ENCODE measurements at regions not wholly inside any gene's neighbourhood (a gene's known extent, or its start where the extent isn't known, plus 50 kb on each side); places are given as distances from the start of the nearest gene placed in this dataset.

DNA sequence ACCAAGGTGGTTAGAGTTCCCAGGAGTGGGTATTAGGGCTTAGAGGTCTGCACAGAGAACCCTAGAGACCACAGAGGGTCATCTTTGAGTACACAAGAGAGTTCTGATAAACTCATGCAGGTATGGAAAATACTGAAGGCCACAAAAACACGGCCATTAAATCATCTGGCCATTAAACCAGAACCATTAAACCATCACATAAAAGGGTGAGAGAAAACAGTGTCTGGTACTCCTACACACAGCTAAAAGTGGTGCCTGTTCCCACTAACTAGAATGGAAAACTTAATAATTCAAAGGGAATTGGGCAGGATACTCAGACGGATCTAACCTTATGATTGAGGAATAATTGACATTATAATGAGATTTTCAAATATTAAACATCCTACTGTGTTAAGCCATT lies 679.4 kb downstream of the TNS3 start:
- TF ChIP-seq, protein P1, sequence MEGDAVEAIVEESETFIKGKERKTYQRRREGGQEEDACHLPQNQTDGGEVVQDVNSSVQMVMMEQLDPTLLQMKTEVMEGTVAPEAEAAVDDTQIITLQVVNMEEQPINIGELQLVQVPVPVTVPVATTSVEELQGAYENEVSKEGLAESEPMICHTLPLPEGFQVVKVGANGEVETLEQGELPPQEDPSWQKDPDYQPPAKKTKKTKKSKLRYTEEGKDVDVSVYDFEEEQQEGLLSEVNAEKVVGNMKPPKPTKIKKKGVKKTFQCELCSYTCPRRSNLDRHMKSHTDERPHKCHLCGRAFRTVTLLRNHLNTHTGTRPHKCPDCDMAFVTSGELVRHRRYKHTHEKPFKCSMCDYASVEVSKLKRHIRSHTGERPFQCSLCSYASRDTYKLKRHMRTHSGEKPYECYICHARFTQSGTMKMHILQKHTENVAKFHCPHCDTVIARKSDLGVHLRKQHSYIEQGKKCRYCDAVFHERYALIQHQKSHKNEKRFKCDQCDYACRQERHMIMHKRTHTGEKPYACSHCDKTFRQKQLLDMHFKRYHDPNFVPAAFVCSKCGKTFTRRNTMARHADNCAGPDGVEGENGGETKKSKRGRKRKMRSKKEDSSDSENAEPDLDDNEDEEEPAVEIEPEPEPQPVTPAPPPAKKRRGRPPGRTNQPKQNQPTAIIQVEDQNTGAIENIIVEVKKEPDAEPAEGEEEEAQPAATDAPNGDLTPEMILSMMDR (IDR thresholded peaks at IDR 0.05; ENCODE audit: low read depth, low read length): no peak
- no peak for TF ChIP-seq POLR2A (IDR thresholded peaks at IDR 0.05; ENCODE audit: extremely low read depth, insufficient read length)
- no peak for TF ChIP-seq MYC (IDR thresholded peaks at IDR 0.05; ENCODE audit: low read depth, low read length)
